ENCODE measurements at regions not wholly inside any gene's neighbourhood (a gene's known extent, or its start where the extent isn't known, plus 50 kb on each side); places are given as distances from the start of the nearest gene placed in this dataset.
"Not testable (repeated sequence)": the region's sequence is repeated elsewhere in the genome, so short reads cannot be mapped to it uniquely, and the experiment has no call there.

DNA sequence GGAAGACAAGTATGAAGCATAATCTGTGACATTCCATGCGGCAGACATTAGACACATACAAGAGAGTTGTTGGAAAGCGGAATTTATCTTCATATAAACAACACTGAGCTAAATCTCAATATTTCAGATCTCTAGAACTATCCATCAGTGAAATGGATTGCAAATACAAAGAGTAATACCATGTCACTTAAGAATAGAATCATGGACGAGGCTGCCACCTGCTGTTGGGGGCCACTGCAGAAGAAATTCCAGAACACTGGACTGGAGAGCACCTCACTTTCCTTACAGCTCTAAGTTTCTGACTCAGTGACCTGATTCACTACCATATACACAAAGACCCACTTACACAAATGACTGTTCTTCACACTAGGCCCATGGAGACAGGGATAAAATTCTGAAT lies 346.7 kb downstream of the OR4F29 start:
- not testable (repeated sequence) for DNase-seq (ENCODE audit: low read depth, low spot score)

DNA sequence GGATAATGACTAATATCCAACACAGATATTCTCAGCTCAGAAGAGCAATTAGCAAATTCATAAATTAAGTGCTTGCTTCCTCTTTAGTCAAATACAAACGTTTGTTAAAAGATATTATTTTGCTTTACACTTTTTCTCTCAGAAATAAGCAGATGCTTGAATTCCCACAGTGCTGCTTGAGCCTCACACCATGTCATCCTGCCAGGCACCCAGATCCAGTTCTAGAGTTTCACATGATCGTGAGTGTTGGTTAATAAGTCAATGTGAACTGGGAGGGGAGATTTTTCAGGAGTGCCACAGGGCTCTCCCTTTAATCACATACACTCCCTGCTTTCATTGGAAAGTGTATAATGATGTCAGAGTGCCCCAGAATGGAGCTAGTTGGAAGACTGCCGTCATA lies 352.0 kb downstream of the OR4F29 start:
- DNase-seq (ENCODE audit: low read depth, low spot score) = not testable (repeated sequence)

GRCh38 chr1:98811-99210 lies 352.7 kb downstream of the OR4F29 start:
- not testable (repeated sequence) for DNase-seq (ENCODE audit: low read depth, low spot score)

DNA sequence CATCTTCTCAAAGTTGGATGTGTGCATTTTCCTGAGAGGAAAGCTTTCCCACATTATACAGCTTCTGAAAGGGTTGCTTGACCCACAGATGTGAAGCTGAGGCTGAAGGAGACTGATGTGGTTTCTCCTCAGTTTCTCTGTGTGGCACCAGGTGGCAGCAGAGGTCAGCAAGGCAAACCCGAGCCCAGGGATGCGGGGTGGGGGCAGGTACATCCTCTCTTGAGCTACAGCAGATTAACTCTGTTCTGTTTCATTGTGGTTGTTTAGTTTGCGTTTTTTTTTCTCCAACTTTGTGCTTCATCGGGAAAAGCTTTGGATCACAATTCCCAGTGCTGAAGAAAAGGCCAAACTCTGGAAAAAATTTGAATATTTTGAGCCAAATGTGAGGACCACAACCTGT lies 360.2 kb downstream of the OR4F29 start:
- not testable (repeated sequence) for DNase-seq (ENCODE audit: low read depth, low spot score)

GRCh38 chr1:88110-88509 lies 363.4 kb downstream of the OR4F29 start:
- DNase-seq (ENCODE audit: low read depth, low spot score) = not testable (repeated sequence)

- not testable (repeated sequence) for DNase-seq (ENCODE audit: low read depth, low spot score)
These were observed 372.3 kb downstream of the OR4F29 start for GRCh38 chr1:79152-79551.

DNA sequence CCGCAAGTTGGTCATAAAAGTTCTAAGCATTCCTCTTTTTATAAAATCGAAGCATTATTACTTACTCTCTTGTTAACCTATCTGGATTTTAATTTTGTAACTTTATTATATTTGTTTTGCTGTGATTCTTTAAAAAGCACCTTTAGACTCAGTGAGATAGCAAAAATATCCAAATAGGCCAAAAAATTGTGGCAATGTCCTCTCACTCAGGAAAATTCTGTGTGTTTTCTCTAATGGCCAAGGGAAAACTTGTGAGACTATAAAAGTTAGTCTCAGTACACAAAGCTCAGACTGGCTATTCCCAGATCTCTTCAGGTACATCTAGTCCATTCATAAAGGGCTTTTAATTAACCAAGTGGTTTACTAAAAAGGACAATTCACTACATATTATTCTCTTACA lies 386.4 kb downstream of the OR4F29 start, which contains the start of gene OR4F5:
Gene OR4F5, plus strand, starts transcription at position 301 of the 400 bp plus-strand sequence.
- DNase-seq (ENCODE audit: low read depth, low spot score) = not testable (repeated sequence)

DNA sequence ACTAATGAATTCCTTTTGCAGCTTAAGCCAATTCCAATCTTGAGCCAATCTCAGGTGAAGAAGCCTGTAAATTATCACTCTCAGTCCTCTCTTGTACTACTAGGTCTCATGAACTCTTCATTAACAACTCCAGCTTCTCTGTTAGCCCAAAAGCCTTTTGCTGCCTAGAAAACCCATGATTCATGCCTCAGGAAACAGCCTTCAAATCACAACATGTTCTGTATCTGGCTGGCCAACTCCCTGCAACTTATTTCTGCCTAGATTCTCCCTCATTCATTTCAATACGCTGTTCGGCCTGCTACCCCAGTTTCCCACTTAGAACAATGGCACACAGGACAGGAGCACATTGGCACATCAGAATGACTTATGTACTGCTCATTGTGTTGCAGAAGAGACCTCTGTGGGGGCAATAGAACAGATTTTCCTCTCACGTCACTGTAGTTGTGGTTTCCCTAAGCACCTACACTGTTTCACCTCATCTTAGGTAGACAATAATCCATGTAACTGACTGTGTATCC lies 395.4 kb downstream of the OR4F29 start:
- DNase-seq (ENCODE audit: low read depth, low spot score) = not testable (repeated sequence)

DNA sequence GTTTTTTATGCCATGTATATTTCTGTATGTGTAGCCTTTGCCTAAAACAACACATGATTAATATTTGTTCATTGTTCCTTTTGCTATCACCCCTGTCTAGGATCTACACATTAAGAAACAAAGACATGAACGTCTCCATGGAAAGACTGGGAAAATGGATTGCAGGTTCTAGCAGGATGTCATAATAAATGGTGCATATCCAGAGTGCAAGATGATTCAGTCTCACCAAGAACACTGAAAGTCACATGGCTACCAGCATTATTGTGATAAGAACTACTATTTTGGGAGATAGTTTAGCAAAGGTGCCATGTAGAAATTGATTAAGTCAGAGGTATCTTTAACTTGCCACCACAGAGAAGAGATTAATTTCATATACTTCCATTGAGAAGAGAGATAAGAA lies 398.3 kb downstream of the OR4F29 start:
- not testable (repeated sequence) for DNase-seq (ENCODE audit: low read depth, low spot score)

DNA sequence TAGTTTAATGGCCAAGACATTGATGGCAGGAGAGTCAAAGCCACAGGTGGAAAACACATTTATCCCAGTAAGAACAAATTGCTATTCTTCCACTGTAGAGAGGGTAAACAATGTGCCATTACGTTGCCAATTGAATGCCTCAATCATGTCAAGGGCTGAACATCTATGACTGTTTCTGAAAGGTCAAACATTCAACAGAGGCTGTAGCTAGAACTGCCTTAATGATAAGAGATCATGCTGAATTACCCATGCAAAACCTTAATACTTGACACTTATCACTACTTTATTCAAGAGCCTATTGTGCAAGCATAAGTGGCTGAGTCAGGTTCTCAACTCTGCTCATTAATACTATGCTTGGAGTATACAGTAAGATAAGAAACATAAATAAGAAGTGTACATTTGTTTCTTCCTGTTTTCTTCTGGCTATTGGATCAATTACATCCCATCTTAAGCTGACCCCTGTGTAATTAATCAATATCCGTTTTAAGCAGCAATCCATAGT lies 409.5 kb downstream of the OR4F29 start:
- DNase-seq (ENCODE audit: low read depth, low spot score) = not testable (repeated sequence)

- not testable (repeated sequence) for DNase-seq (ENCODE audit: low read depth, low spot score)
These were observed 410.3 kb downstream of the OR4F29 start for GRCh38 chr1:41197-41596.

GRCh38 chr1:29183-29582 lies 422.3 kb downstream of the OR4F29 start:
- DNase-seq (ENCODE audit: low read depth, low spot score) = not testable (repeated sequence)

DNA sequence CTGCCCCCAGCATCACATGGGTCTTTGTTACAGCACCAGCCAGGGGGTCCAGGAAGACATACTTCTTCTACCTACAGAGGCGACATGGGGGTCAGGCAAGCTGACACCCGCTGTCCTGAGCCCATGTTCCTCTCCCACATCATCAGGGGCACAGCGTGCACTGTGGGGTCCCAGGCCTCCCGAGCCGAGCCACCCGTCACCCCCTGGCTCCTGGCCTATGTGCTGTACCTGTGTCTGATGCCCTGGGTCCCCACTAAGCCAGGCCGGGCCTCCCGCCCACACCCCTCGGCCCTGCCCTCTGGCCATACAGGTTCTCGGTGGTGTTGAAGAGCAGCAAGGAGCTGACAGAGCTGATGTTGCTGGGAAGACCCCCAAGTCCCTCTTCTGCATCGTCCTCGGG lies 434.2 kb downstream of the OR4F29 start:
- not testable (repeated sequence) for DNase-seq (ENCODE audit: low read depth, low spot score)

DNA sequence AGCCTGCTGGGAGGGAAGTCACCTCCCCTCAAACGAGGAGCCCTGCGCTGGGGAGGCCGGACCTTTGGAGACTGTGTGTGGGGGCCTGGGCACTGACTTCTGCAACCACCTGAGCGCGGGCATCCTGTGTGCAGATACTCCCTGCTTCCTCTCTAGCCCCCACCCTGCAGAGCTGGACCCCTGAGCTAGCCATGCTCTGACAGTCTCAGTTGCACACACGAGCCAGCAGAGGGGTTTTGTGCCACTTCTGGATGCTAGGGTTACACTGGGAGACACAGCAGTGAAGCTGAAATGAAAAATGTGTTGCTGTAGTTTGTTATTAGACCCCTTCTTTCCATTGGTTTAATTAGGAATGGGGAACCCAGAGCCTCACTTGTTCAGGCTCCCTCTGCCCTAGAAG lies 435.5 kb downstream of the OR4F29 start:
- not testable (repeated sequence) for DNase-seq (ENCODE audit: low read depth, low spot score)

DNA sequence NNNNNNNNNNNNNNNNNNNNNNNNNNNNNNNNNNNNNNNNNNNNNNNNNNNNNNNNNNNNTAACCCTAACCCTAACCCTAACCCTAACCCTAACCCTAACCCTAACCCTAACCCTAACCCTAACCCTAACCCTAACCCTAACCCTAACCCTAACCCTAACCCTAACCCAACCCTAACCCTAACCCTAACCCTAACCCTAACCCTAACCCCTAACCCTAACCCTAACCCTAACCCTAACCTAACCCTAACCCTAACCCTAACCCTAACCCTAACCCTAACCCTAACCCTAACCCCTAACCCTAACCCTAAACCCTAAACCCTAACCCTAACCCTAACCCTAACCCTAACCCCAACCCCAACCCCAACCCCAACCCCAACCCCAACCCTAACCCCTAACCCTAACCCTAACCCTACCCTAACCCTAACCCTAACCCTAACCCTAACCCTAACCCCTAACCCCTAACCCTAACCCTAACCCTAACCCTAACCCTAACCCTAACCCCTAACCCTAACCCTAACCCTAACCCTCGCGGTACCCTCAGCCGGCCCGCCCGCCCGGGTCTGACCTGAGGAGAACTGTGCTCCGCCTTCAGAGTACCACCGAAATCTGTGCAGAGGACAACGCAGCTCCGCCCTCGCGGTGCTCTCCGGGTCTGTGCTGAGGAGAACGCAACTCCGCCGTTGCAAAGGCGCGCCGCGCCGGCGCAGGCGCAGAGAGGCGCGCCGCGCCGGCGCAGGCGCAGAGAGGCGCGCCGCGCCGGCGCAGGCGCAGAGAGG lies 441.3 kb downstream of the OR4F29 start:
- DNase-seq (ENCODE audit: low read depth, low spot score) = not testable (repeated sequence)

Measured in brain pericyte (primary cell).